NCI-H187 (cell line): ENCODE measurements at regions not wholly inside any gene's neighbourhood (a gene's known extent, or its start where the extent isn't known, plus 50 kb on each side); places are given as distances from the start of the nearest gene placed in this dataset.

ENCODE experiments used
- DNase-seq, 2 experiments: peaks; one replicate each; lab custom pipeline; 2025; lab: John Stamatoyannopoulos, UW

GRCh38 chr6:140134224-140134623 is 759.8 kb upstream of the CITED2 start:
- no peak for DNase-seq

- DNase-seq, result no peak
Observed at GRCh38 chr6:140130074-140130473, 755.6 kb upstream of the CITED2 start.

GRCh38 chr6:140124498-140124897 is 750.0 kb upstream of the CITED2 start:
- DNase-seq, result no peak

- DNase-seq, result no peak
Observed at GRCh38 chr6:140108167-140108566, 733.7 kb upstream of the CITED2 start.

GRCh38 chr6:140107216-140107615 is 732.8 kb upstream of the CITED2 start:
- DNase-seq, result no peak

- no peak for DNase-seq
Observed at GRCh38 chr6:140105857-140106256, 731.4 kb upstream of the CITED2 start.

- no peak for DNase-seq
Observed at GRCh38 chr6:140105241-140105640, 730.8 kb upstream of the CITED2 start.

GRCh38 chr6:140101818-140102217 is 727.4 kb upstream of the CITED2 start:
- DNase-seq, result no peak

- no peak for DNase-seq
Observed at GRCh38 chr6:140101367-140101766, 726.9 kb upstream of the CITED2 start.

GRCh38 chr6:140095532-140095931 is 721.1 kb upstream of the CITED2 start:
- no peak for DNase-seq

- DNase-seq, result no peak
Observed at GRCh38 chr6:140091895-140092294, 717.4 kb upstream of the CITED2 start.

- no peak for DNase-seq
Observed at GRCh38 chr6:140090871-140091270, 716.4 kb upstream of the CITED2 start.

- no peak for DNase-seq
Observed at GRCh38 chr6:140083375-140083774, 708.9 kb upstream of the CITED2 start.

- no peak for DNase-seq
Observed at GRCh38 chr6:140082867-140083297, 708.4 kb upstream of the CITED2 start.

- no peak for DNase-seq
Observed at GRCh38 chr6:140079328-140079727, 704.9 kb upstream of the CITED2 start.

GRCh38 chr6:140078561-140079125 is 704.2 kb upstream of the CITED2 start:
- DNase-seq, result no peak

- DNase-seq, result no peak
Observed at GRCh38 chr6:140077827-140078560, 703.5 kb upstream of the CITED2 start.

- DNase-seq, result no peak
Observed at GRCh38 chr6:140076105-140076504, 701.7 kb upstream of the CITED2 start.

GRCh38 chr6:140073456-140073855 is 699.0 kb upstream of the CITED2 start:
- no peak for DNase-seq

- no peak for DNase-seq
Observed at GRCh38 chr6:140071601-140072062, 697.2 kb upstream of the CITED2 start.

- no peak for DNase-seq
Observed at GRCh38 chr6:140070846-140071473, 696.5 kb upstream of the CITED2 start.

- no peak for DNase-seq
Observed at GRCh38 chr6:140069576-140069975, 695.1 kb upstream of the CITED2 start.

GRCh38 chr6:140068801-140069200 is 694.4 kb upstream of the CITED2 start:
- DNase-seq, result no peak
